T-helper 17 cell (primary cell): ENCODE measurements at regions not wholly inside any gene's neighbourhood (a gene's known extent, or its start where the extent isn't known, plus 50 kb on each side); places are given as distances from the start of the nearest gene placed in this dataset.
A peak's percentile ranks its signal among the peaks of the same experiment; 100 is the strongest.
"Not testable (repeated sequence)": the region's sequence is repeated elsewhere in the genome, so short reads cannot be mapped to it uniquely, and the experiment has no call there.

ENCODE experiments used
- ATAC-seq: fragments of 150-1000 bp; cut with Tn5 transposase; 2 replicates; pipeline ENCODE4 v1.10.0; 2021; ENCODE audit warnings: mild to moderate bottlenecking, moderate library complexity
- DNase-seq, 3 donors: peaks; one replicate each; pipeline versions ENCODE4 v3.0.0 to v3.0.0-alpha.2; 2020 to 2021
- H3K9me3 ChIP-seq: one replicate; pipeline ENCODE4 v1.7.0; 2013; ENCODE audit warnings: low read length, mild to moderate bottlenecking; ENCODE audit not compliant: control insufficient read depth, poor library complexity, severe bottlenecking
- H3K27ac Mint-ChIP-seq: one replicate; pipeline ENCODE4 v1.8.0; 2022; ENCODE audit warnings: mild to moderate bottlenecking, moderate library complexity, mixed read lengths
- H3K27me3 Mint-ChIP-seq: one replicate; pipeline ENCODE4 v1.8.0; 2022; ENCODE audit warnings: mixed read lengths
- H3K36me3 Mint-ChIP-seq: one replicate; pipeline ENCODE4 v1.8.0; 2022; ENCODE audit warnings: low read depth, mixed read lengths
- H3K4me1 Mint-ChIP-seq: one replicate; pipeline ENCODE4 v1.8.0; 2022; ENCODE audit warnings: mild to moderate bottlenecking, mixed read lengths
- H3K4me3 Mint-ChIP-seq: one replicate; pipeline ENCODE4 v1.8.0; 2022; ENCODE audit warnings: mild to moderate bottlenecking, moderate library complexity, mixed read lengths

DNA sequence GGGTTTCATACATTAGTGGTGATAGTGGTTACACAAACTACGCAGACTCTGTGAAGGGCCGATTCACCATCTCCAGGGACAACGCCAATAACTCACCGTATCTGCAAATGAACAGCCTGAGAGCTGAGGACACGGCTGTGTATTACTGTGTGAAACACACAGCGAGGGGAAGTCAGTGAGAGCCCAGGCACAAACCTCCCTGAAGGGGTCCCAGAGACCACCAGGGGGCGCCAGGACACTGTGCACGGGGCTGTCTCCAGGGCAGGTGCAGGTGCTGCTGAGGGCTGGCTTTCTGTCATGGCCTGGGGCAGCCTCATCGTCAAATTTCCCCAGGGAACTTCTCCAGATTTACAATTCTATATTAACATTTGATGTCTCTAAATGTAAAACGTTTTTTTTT, 184.6 kb upstream of the TP53TG3C start:
- not testable (repeated sequence) for H3K27me3 Mint-ChIP-seq, H3K4me1 Mint-ChIP-seq, H3K27ac Mint-ChIP-seq, H3K4me3 Mint-ChIP-seq, ATAC-seq, H3K36me3 Mint-ChIP-seq, H3K9me3 ChIP-seq, DNase-seq

DNA sequence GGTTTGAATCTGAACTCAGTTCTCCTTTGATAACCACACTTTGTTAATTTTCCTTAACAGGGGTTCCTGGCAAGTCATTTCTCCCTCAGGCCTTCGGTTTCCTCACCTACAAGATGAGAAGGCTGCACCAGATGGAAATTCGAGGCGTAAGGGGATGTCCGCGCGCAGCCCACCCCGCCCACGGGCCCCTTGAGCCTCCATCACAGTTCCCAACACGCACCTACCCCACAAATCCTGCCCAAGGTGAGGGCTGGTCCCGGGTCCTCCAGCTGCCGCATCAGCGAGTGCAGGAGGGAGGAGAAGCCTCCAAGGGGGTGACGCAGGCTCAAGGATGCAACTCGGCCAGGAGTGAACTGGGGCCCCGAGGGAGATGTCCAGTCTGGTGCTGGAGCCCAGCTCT, 166.9 kb upstream of the TP53TG3C start:
- ATAC-seq, DNase-seq, H3K9me3 ChIP-seq, H3K27me3 Mint-ChIP-seq, H3K4me3 Mint-ChIP-seq, H3K27ac Mint-ChIP-seq, H3K4me1 Mint-ChIP-seq, H3K36me3 Mint-ChIP-seq: not testable (repeated sequence)

GRCh38 chr16:33027941-33028340, 166.1 kb upstream of the TP53TG3C start:
- not testable (repeated sequence) for H3K4me3 Mint-ChIP-seq, H3K27me3 Mint-ChIP-seq, DNase-seq, H3K36me3 Mint-ChIP-seq, H3K4me1 Mint-ChIP-seq, H3K9me3 ChIP-seq, ATAC-seq, H3K27ac Mint-ChIP-seq

DNA sequence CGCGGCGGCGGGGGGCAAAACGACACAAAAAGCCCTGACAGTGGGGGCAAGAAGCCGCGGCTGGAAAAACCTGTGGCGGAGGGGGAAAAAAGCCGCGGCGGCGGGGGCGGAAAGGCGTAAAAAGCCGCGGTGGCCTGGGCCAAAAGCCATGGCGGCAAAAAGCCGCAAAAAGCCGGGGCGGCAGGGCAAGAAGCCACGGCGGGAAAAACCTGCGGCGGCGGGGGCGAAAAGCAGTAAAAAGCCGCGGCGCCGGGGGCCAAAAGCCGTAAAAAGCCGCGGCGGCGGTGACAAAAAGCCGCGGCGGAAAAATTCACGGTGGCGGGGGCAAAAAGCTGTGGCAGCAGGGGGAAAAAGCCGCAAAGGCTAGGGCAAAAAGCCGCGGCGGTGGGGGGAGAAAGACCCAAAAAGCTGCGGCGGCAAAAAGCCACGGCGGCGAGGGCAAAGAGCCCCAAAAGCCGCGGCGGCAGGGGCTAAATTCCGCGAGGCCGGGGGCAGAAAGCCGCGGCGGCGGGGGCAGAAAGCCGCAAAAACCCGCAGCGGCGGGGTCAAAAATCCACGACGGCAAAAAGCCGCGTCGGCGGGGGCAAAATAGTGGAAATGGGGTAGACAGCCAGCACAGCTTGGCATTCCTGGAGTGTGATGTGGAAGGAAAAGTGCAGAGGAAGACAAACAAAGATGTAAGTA, 165.2 kb upstream of the TP53TG3C start:
- H3K36me3 Mint-ChIP-seq, DNase-seq, H3K4me1 Mint-ChIP-seq, H3K4me3 Mint-ChIP-seq, H3K9me3 ChIP-seq, H3K27ac Mint-ChIP-seq, ATAC-seq, H3K27me3 Mint-ChIP-seq: not testable (repeated sequence)

DNA sequence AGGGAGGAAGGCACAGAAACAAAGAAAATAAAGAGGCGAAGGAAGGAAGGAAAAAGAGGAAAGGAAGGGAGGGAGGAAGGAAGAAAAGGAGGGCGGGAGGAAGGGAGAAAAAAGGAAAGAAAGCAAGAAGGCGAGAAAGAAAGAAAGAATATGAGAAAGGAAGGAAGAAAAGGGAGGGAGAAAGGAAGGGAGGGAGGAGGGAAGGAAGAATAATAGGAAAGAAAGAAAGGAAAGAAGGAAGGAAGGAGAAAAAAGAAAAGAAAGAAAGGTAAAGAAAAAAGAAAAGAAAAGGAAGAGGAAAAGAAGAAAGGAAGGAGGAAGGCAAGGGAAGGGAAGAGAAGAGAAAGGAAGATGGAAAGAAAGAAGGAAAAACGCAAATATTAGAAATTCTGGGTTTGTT, 145.2 kb upstream of the TP53TG3C start:
- not testable (repeated sequence) for H3K27me3 Mint-ChIP-seq, DNase-seq, ATAC-seq, H3K27ac Mint-ChIP-seq, H3K4me1 Mint-ChIP-seq, H3K4me3 Mint-ChIP-seq, H3K9me3 ChIP-seq, H3K36me3 Mint-ChIP-seq

DNA sequence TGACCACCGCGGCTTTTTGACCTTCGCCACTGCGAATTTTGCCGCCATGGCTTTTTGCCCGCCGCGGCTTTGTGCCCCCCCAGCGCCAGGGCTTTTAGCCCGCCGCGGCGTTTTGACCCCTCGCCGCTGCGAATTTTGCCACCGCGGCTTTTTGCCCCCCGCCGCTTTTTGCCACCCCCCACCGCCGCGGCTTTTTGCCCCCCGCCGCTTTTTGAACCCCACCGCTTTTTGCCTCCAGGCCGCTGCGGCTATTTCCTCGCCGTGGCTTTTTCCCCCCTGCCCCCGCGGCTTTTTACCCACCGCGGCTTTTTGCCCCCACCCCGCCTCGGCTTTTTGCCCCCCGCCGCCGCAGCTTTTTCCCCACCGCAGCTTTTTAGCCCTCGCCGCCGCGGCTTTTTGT, 134.8 kb upstream of the TP53TG3C start:
- Mint-ChIP-seq H3K4me3 (no peak overlapping the region), H3K36me3 (no peaks in the 10 kb centered on the region), H3K27ac (no peak overlapping the region), H3K4me1 (no peaks in the 10 kb centered on the region), H3K27me3 (no peaks in the 10 kb centered on the region)
- no peak for ATAC-seq
- no peaks in the 10 kb centered on the region for H3K9me3 ChIP-seq
- peak in 1 of 3 donors; percentile 3 for DNase-seq

DNA sequence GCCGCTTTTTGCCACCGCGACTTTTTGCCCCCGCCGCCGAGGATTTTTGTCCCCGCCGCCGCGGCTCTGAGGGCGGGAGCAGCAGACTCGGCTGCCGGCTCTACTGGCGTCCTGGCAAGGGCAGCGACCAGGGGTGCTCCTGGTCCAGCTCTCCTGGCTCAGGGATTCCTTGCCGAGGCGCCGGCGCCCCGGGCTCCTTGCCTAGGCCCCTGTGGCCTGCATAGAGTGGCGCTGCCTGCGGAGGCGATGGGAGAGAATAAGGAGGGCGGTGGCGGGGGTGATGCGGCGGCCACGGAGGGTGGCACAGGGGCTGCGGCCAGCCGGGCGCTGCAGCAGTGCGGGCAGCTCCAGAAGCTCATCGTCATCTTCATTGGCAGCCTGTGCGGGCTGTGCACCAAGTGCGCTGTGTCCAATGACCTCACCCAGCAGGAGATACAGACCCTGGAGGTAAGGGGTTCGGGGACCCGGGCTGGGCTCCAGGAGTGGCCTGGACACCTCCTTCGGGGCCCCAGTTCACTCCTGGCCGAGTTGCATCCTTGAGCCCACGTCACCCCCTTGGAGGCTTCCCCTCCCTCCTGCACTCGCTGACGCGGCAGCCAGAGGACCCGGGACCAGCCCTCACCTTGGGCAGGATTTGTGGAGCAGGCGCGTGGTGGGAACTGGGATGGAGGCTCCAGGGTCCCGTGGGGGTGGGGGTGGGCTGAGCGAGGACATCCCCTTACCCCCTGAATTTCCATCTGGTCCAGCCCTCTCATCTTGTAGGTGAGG, 134.2 kb upstream of the TP53TG3C start:
- DNase-seq, ATAC-seq, H3K4me1 Mint-ChIP-seq, H3K9me3 ChIP-seq, H3K27me3 Mint-ChIP-seq, H3K36me3 Mint-ChIP-seq, H3K27ac Mint-ChIP-seq, H3K4me3 Mint-ChIP-seq: not testable (repeated sequence)

DNA sequence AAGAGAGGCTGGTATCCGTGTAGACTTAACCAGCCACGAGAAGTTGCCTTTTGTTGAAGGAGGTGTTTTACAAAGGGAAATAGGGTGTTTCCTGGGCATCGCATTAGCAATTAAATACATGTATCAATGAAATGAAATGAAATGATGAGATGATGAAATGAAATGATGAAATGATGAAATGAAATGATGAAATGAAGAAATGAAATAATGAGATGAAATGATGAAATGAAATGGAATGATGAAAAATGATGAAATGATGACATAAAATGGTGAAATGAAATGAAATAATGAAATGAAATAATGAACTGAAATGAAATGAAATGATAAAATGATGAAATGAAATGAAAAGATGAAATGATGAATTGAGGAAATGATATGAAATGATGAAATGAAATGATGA, 131.3 kb upstream of the TP53TG3C start:
- H3K27ac Mint-ChIP-seq, H3K9me3 ChIP-seq, H3K36me3 Mint-ChIP-seq, H3K4me1 Mint-ChIP-seq, H3K27me3 Mint-ChIP-seq, H3K4me3 Mint-ChIP-seq, DNase-seq, ATAC-seq: not testable (repeated sequence)

GRCh38 chr16:33063365-33064170, 130.5 kb upstream of the TP53TG3C start:
- not testable (repeated sequence) for H3K4me3 Mint-ChIP-seq, H3K27me3 Mint-ChIP-seq, DNase-seq, H3K9me3 ChIP-seq, H3K4me1 Mint-ChIP-seq, ATAC-seq, H3K27ac Mint-ChIP-seq, H3K36me3 Mint-ChIP-seq

GRCh38 chr16:33064454-33065073, 129.5 kb upstream of the TP53TG3C start:
- not testable (repeated sequence) for ATAC-seq, H3K27ac Mint-ChIP-seq, H3K36me3 Mint-ChIP-seq, H3K9me3 ChIP-seq, H3K4me3 Mint-ChIP-seq, H3K4me1 Mint-ChIP-seq, DNase-seq, H3K27me3 Mint-ChIP-seq
